GM12874 (cell line): ENCODE measurements at regions not wholly inside any gene's neighbourhood (a gene's known extent, or its start where the extent isn't known, plus 50 kb on each side); places are given as distances from the start of the nearest gene placed in this dataset.

Experiments
- TF ChIP-seq, protein P1 (sequence below): IDR thresholded peaks from 2 replicates; pipeline ENCODE4 v1.5.1; 2011; ENCODE audit warnings: low read depth, mild to moderate bottlenecking, control low read depth, low read length, moderate library complexity; ENCODE audit not compliant: insufficient read depth

DNA sequence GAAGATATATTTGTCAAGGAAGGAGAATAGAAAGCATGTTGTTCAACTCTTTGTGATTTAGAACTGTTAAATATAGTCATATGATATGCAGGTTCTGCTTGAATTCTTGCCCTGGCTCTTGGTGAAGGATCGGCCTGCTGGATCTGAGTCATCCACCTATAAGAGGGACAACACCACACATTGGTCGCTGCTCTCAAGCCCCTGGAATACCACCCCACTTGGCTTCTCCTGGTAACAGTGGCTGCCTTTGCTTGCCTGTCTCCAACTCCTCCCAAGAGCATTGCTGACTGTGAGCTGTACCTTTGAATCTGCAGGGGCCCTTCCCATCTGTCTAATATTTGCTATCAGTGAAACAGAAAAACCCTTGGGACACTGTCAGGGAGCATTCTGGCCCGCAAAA lies 78.9 kb upstream of the DGKG start:
- TF ChIP-seq, protein P1, sequence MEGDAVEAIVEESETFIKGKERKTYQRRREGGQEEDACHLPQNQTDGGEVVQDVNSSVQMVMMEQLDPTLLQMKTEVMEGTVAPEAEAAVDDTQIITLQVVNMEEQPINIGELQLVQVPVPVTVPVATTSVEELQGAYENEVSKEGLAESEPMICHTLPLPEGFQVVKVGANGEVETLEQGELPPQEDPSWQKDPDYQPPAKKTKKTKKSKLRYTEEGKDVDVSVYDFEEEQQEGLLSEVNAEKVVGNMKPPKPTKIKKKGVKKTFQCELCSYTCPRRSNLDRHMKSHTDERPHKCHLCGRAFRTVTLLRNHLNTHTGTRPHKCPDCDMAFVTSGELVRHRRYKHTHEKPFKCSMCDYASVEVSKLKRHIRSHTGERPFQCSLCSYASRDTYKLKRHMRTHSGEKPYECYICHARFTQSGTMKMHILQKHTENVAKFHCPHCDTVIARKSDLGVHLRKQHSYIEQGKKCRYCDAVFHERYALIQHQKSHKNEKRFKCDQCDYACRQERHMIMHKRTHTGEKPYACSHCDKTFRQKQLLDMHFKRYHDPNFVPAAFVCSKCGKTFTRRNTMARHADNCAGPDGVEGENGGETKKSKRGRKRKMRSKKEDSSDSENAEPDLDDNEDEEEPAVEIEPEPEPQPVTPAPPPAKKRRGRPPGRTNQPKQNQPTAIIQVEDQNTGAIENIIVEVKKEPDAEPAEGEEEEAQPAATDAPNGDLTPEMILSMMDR: no peak

DNA sequence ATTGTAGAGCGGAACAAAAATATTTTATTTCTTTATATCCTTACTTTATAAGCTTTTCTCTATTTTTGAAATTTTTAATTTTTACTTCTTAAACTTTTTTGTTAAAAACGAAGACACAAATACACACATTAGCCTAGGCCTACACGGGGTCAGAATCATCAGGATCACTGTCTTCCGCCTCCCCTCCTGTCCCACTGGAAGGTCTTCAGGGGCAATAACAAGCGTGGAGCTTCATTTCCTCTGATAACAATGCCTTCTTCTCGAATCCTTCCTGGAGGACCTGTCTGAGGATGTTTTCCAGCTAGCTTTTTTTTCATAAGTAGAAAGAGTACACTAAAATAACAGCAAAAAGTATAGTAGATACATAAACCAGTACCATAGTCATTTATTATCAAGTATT lies 77.7 kb upstream of the DGKG start:
- TF ChIP-seq, protein P1: no peak

DNA sequence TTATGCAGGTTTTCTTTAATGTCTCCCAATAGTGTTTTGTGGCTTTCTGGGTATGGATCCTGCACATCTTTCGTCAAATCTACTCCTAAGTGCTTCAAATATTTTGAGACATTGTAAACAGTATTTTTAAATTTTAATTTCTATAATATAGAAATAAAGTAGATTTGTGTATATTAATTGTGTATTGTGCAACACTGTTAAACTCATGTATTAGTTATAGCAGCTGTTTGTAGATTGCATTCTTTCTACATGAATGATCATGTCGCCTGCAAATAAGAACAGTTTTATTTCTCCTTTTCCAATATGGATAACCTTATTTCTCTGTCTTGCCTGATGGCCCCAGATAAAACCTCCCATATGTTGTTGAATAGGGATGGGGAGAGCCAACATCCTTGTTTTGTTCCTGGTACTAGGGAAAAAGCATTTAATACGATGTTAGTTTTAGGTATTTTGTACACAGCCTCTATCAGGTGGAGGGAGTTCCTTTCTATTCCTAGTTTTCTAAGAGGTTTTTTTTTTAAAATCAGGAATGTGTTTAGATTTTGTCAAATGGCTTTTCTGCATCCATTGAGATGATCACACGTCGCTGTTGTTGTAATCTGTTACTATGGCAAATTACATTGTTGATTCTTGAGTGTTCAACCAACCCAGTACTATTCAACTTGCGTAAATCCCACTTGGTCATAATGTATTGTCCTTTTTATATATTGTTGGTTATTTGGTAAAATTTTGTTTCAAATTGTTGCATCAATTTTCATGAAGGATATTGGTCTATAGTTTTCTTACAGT lies 71.1 kb upstream of the DGKG start:
- TF ChIP-seq, protein P1: no peak

DNA sequence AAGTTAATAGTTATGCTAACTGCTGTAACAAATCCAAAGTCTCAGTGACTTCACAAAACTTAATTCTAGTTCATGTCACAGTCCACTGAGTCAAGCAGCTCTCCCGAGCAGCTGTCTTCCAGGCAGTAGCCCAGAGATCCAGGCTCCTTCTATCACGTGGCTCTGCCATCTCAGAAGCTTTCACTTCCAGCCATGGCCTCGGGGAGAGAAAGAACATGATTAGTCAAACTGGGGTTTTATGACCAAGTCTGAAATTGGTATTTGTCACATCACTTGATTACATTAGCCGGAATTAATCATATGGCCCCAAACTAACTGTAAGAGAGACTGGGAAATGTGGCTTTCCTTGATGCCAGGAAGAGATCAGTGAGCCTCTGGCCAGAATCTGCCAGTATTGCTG lies 70.2 kb upstream of the DGKG start:
- TF ChIP-seq, protein P1: no peak

DNA sequence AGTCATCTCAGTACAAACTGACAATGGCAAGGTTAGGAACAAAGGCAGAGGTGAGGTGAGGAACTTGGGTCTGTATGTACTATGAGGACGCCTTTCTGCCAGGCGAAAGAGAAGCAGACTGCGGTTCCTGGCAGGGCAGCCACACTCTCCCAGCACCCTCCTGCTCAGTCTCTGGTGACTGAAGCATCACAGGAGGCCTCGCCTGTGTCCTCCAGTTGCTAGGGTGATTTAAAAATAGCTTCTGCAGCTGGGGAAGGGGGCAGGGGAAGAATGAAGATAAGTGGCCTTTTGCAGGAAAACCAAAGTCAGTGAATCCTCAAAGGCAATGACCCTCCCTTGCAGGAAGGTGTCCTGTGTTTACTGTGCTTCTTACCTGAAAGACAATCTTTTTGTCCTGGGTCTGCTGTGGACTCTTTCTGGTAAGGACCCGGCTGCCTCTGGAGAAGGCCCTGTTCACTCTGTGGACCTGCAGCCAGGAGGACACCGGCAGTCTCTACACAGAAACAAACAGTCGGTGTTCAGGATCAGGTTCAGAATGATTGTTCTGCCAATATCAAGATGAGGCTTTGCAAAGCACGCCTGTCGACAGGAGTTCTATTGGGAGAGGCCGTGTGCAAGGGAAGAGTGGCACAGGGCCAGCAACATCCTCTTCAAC lies 65.7 kb upstream of the DGKG start:
- TF ChIP-seq, protein P1: no peak

DNA sequence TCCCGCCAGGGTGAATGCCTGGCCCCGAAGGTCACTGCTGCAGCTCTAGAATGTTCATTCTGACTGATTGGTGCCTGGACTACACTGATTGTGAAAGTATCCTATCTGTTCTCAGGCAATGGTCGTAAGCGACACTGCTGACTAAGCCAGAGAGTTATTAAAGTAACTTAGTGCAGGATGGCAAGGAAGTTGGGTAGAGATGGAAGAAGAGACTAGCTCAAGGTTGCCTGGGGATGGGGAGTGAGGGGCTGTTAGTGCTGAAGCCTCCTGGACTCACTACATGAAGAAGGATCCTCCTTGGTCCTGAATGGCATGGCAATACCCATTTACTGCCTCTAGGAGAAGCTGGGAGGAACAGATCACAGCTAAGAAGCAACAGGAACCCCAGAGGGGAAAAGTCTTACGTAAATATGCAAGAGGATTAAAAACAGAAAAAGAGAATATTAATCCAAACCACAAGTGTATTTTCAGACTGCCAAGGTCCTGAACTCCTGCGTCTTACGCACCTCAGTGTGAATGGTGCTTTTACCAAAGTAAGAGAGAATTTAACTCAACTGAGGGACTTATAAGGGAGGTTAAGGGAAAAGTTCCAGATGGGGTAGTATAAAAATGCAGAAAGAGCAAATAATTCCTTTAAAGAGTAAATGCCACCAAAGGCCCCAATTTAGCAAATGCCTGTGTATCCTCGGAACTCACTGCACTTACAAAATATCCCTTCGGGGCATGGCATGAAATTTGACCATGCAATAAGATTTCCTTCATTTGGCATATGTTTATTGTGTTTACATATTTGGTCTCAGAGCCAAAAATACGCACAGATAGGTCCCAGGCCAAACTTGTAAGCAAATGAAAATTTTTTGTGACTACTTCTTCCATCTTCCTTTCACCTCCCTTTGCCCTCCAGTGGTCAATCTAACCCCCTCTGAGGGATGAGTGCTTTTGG lies 64.0 kb upstream of the DGKG start:
- TF ChIP-seq, protein P1: peak; percentile 27; the same call in 1 of the 2 replicates

DNA sequence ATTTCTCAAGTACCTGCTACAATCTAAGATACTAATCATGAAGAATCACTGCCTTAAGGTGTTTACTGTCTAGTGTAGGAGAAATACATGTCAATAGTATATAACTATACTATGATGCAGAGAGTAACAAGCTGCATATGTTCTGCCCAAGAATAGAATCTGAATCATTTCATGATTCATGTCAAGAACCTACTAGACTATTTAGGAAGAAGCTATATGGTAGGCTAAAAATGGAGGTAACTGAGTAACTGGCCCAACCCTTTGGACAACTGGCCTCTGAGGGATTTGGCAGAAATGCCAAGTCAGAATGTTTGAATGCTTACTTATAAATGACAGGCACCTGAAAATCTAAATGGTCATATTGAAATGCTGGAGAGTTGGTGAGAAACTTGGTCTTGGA lies 59.9 kb upstream of the DGKG start:
- TF ChIP-seq, protein P1: no peak
